Muscle of arm (tissue), 1 donor: ENCODE measurements at regions not wholly inside any gene's neighbourhood (a gene's known extent, or its start where the extent isn't known, plus 50 kb on each side); places are given as distances from the start of the nearest gene placed in this dataset.
"Not testable (repeated sequence)": the region's sequence is repeated elsewhere in the genome, so short reads cannot be mapped to it uniquely, and the experiment has no call there.

Source experiments
- DNase-seq: peaks from one replicate; pipeline ENCODE4 v3.0.0-alpha.2; 2013

DNA sequence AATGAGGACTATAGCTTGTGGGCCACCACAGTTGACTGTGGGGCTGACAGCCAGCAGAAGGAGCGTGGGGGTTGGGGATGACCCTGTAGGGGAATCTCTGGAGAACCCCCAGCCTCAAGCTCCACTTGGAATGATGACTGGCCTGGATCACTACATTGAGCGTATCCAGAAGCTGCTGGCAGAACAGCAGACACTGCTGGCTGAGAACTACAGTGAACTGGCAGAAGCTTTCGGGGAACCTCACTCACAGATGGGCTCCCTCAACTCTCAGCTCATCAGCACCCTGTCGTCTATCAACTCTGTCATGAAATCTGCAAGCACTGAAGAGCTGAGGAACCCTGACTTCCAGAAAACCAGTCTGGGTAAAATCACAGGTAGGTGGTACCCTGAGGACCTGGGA lies 128.4 kb upstream of the DMRT1 start:
- DNase-seq: no peak

DNA sequence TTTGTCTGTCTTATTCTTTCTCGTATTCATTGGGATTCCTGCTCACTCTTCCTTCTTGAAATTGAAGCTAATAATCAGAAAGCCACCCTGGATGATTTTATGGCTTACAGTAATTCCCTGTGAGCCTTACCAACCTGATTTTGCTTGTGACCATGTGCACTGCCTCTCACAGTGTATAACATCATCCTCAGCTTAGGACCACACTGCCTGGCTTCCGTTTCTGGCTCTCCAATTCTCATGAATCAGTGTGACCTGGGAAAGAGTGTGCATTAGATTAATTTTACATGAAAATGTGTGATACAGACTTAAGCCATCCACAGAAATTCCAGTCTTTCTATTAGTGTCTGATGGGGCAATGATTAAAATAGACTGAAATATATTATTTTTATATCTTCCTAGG lies 126.8 kb upstream of the DMRT1 start:
- DNase-seq: no peak

DNA sequence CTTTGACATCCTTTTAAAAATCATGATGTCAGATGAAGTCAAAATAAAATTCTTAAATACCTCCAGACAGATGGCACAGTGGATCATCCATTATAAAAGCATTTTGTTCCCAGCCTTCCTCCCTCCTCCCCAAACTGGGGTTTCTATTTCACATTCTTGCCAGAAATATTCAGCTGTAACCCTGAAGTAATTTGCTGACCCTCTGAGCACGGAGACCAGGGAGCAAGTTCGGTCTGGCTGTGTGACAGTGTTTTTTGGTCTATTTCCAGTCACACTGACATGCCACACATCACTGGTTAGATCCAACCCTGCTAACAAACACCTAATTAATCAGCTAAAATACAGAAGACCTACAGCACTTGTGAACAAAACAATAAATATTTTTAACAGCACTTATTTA lies 126.2 kb upstream of the DMRT1 start:
- no peak for DNase-seq

DNA sequence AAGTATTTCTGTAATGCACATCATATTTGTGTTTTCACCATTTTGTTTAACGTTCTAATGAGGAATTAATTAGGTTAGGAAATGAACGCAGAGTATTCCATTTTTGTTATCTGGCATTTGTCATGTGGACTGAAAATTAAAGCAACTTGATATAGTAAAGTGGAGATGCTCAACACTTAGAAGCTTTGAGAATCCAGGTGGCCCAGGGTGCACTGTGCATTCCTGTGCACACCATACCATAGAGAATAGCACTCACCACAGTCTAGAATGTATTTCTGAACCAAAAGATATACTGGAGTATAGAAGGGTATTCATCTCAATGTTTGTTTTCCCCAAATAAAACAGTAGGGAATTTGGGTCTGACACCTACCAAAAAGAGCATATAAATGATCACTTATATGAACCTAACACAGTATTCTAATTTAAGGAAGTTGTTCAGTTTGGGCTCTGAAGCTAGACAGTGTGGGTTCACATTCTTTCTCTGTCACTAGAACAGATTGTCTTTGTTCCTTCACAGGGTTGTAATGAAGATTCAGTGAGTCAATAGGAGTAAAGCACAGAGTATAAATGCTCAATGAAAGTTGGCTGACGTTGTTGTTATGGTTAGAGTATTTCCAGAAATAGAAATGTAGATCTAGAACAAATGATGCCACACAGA lies 125.6 kb upstream of the DMRT1 start:
- no peak for DNase-seq

DNA sequence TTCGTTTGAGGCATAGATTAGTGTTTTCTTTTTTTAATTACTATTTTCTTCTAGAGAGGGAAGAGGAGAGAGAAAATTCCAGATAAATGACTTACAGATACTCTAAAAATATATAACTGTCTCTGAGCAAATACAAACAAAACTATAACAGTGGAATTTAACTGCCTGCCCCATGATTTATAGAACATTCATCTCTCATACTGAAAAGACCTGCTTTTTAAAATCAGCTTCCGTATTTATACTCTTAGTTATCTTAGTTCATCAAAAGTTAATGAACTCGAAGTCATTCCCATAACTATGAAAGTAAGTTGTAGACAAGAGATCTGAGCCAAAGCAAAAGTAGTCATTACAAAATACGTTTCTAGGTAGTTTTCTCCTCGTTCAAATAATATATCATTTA lies 123.8 kb upstream of the DMRT1 start:
- DNase-seq: no peak

DNA sequence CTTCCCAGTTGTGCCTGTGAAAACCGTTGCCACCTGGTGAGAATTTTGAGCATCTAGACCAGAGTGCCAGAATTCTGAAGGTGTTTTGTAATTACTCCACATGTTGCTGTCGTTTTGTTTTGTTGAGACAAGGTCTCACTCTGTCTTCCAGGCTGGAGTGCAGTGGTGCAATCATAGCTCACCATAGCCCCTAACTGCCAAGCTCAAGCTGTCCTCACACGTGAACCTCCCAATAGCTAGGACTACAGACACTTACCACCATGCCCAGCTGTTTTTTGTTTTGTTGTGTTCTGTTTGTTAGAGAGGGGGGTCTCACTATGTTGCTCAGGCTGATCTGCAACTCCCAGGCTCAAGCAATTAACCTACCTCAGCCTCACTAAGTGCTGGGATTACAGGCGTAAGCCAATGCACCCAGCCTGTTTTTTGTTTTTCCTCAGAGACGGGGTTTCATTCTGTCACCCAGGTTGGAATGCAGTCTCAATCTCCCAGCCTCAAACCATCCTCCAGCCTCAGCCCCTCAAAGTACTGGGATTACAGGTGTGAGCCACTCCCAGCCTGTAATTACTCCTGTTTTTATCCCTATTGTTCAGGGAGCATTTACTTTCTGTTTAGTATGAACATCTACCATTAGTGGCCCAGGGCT lies 121.1 kb upstream of the DMRT1 start:
- DNase-seq: no peak

DNA sequence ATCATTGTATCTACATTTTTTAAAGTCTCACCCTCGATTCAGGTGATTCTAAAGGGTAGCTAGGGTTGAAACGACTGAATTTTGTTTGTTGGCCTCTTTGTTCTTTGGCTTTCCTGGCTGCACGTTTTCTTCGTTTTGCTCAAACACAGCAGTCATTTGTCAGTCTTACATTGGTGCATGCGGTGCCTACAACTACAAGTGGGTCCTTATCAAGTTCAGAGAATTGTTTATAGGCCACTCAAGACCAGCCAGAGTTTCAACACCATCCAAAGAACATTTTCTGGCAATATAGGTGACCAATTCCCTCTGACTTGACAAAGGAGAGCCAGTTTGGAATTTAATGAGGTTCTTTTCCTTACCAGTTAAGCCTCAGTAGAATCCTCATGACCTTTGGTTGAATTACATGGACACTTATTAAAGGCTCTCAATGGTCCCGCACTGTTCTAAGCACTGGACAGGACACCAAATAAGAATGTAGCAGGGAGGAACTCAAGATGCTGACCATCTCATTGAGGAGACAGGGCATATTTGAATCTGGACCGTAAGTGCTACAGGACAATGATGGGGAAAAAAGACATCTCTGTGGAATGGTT lies 119.0 kb upstream of the DMRT1 start:
- no peak for DNase-seq

DNA sequence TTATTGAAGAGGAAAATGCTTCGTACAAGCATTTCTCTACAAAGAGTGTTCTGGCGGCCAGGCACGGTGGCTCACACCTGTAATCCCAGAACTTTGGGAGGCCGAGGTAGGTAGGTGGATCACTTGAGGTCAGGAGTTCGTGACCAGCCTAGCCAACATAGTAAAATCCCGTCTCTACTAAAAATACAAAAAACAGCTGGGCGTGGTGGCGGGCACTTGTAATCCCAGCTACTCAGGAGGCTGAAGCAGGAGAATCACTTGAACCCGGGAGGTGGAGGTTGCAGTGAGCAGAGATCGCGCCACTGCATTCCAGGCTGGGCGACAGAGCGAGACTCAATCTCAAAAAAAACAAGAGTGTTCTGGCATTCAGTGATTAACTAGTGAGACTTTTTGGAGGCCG lies 117.0 kb upstream of the DMRT1 start:
- not testable (repeated sequence) for DNase-seq

DNA sequence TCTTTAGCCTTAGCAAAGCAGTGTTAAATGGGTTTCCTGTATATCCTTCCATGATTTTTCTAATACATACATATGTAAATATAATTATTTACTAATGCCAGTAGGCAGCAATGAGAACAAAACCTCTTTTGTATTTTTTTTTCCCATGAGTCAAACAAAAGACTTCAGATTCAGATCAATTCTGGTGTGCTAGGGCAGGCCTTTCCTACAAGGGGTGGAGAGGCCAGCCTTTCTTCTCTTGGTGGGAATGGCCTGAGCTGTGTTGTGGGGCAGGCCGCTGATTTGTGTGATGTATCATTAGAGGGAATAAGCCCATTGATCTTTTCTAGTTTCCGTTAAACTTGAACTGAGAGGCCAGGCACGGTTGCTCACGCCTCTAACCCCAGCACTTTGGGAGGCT lies 115.5 kb upstream of the DMRT1 start:
- DNase-seq: no peak

DNA sequence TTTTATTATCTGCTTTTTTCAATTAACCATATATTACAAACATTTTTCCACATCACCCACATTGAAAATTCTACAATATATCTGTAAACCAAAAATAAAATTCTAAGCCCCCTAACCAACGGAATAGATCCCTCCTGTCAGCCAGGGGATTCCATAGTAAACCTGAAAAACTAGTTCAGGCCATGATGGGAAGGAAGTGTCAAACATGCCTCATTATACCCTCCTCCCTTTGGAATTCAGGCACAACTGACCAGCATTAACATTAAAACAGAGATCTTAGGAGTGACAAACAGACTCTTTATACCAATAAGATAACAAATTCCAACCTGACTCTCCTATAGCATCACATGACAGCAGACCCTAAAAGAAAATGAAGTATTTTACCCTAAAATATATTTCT lies 113.7 kb upstream of the DMRT1 start:
- DNase-seq: no peak

DNA sequence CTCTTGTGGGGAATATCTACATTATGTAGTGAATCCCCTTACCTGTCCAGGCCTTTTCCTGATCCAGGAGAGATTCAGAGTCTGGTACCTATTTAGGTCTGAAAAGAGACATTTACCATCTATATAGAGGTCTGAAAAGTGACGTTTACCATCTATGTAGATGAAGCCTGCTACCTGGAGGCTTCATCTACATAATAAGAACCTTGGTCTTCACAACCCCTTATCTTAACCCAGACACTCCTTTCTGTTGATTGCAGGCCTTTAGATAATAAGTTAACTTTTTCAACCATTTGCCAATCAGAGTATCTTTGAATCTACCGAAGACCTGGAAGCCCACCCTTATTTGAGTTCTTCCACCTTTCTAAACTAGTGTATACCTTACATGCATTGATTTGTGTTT lies 113.0 kb upstream of the DMRT1 start:
- DNase-seq: no peak

DNA sequence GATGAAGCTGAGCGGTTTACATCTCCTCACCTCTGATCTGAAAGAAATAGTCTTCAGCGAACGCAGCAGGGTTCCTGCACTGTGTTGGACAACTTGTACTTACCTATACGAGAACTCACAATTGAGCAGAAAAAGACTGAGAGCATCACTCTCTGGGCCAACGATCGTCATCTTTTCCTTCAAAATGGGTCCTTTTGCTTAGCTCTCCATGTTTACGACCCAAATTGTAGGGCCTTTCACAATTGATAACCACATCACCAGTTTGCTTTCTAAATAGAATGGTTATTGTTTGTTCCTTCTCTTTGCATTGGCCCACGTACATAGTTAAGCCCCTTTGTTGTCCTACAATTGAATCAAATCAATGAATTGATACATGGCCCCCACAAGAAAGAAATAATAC lies 110.0 kb upstream of the DMRT1 start:
- DNase-seq: no peak

DNA sequence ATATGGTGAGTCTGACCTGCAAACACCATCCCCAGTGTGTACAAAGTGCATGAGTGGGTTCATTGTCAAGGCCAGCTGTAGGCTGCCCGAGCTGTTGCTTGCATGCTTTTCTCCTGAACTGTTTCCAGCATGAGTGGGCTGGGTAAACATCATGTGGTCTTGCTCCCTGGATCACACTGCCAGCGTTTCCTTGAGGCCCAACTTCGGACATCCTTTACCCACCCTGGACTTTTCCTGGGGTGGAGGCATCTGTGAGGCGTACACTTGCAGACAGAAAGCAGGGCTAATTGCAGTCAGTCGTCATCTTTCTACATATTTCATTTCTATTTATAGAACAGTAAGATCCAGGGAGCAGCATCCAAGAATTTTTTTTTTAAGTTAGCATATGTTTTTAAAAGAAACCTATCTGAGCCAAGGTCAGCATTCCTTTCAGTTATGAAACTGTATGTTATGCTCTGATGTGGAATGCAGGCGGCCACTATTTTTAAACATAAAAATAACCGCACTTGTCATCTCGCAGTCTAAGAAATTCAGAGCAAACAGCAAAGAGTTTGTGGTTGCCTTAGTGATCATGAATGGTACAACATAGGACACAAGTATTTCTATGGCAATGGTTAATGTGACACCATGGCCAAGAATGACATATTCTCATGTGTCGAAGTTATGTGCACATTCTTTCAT lies 106.5 kb upstream of the DMRT1 start:
- peak; percentile 77 for DNase-seq

DNA sequence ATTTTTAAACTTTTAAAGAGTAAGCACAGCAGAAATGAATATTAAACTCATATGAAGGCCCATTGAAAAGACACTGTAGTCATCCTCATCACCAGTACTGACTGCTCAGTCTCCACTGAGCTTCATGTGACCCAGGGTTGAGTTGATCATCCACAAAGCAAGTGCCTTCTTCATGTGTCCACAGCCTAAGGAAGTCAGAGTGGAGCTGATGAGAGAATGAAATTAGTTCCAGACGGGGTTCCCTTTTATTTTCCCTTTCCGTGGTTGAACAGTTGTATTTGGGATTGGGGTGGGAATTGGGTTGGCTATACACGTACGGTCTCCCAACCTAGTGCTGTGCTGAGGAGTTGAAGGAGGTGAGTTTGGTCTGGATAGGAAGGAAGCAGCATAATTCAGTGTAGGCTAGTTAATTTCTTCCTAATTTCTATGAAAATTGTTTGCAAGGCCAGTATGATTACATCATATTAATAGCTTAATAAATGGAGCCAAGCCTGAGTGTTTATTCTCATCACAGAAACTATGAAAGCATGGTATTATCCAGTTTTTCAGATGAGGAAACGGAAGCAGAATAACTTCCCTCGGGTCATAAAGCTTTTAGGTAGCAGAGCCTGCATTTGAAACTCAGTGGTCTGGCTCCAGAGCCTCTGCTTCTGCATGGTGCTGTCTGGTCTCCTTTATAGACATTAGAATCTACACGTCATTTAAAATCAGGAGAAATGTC lies 103.9 kb upstream of the DMRT1 start:
- DNase-seq: no peak

DNA sequence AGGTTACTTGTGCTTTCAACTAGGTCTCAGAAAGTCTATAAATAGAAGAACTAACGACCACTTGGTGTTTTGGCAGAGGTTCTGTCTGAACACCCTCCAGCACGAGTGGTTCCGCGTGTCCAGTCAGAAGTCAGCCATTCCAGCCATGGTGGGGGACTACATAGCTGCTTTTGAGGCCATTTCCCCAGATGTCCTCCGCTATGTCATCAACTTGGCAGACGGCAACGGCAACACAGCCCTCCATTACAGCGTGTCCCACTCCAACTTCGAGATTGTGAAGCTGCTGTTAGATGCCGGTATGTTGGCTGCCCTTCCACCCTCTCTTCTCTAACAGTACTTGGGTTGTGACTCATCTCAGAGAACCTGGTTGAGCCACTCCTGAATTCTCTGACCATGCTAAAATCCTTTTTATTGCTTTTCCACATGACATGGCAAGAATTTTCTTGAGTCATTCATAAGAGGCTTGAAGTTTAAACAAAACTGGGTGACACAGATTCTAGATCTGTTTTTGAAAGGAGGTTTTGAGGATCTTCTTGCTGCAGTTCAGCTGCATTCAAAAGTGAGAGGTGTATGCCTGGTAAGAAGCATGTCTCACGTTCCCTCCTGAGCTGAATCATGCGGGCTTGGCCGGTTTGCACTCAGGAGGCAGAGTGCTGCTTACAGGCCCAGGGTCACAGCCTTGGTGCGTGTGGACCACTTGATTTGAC lies 103.1 kb upstream of the DMRT1 start:
- peak; percentile 46 for DNase-seq

DNA sequence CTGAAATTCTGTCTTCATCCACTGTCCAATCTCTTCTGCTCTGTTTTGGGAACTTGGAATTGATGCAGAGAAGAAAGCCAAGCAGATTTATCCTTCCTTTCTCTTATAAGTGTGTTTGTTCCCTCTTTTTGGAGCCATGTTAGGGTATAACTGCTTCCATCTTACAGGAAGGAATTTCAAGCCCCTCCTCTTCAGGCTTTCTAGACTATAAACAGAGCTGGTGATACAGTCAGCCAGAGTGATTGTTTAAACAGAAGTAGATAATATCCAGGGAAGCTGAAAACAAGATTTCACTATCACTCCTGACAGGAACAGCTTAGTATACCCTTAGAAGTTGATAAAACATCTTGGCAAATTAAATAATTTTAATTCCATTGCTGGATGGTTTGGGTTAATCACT lies 102.1 kb upstream of the DMRT1 start:
- no peak for DNase-seq

DNA sequence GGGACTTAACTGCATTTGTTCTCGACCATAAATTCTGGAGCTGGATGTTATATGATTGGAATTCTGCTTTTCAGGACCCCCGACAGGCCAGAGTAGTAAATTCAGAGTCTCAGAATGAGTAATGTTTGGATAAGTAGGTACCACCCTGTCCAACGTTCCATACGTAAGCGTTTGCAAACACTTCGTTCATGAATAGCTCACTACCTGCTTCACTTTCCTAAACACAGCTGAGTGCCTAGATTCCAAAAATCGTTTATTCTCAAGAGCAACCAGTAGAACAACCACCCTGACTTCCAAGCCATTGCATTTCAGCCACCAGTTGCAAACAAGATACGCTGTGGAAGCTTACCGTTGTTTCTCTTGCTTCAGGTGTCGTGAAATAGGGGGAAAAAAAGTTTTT lies 101.3 kb upstream of the DMRT1 start:
- DNase-seq: no peak

DNA sequence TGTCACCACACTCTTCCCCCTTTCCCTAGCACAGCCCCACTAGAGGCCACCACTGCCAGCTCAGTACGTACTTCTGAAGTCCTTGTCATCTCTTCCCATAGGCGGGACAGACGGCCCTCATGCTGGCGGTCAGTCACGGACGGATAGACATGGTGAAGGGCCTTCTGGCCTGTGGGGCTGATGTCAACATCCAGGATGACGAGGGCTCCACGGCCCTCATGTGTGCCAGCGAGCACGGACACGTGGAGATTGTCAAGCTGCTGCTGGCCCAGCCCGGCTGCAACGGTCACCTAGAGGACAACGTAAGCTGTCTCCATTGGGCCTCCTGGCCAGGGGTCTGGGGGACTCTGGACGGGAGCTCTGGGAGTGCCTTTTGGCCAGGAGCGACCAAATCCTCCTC lies 99.4 kb upstream of the DMRT1 start:
- no peak for DNase-seq

DNA sequence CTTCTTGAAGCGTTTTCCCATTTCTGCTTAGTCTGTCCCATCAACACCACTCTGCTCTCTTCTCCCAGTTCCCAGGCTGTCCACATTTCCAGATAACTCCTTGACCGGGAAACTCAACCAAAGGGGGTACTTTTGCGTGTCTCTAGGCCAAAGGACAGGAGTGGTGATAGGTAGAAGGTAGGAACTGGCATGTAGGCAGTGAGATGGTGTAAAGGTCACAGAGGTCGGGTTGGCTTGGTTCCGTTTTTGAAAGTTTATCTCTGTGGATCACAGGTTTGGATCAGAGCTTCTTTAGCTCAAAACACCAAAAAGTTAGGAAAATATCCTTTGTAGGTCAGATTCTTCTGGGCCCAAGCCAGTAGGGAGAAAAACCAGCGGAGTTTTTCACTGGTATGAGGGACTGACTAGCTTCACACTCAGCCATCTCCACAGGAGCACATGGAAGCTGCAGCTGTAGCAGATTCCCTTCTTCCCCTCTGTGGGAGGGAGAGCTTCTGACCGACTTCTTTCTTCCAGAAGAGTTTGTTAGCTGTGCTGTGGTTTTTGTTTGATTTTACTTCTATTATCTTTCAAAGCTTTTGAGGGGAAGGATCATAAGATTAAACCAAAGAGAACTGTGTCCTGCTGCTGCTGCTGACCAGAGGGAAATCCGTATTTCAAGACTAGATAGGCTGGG lies 98.4 kb upstream of the DMRT1 start:
- DNase-seq: no peak

DNA sequence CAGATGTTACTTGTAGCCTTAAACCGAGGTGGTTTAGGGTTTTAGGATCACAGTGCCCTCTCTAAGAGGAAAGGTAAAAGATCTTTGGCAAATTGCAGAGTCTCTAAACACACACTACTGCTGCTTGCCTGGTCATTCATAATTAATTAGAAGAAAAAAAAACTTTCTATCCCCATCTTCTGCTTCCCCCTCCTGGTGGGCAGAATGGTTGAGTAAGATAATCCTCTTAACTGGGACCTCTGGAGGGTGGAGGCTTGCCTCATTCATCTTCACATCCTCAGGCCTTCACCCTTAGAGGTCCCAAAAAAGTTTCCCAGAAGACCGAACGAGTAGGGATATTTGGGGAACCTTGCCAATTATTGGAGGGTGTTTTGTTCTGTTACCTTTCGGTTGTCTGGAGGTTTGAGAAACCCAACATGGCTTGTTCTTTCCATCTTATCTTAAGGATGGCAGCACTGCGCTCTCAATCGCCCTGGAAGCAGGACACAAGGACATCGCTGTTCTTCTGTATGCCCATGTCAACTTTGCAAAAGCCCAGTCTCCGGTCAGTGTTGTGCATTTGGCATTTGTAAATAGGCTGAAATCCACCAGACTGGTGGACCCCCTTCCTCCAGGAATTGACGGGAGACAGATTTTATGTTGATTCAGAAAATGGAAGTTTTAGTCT lies 97.3 kb upstream of the DMRT1 start:
- no peak for DNase-seq
